Spleen (tissue), 7 donors: ENCODE measurements at regions not wholly inside any gene's neighbourhood (a gene's known extent, or its start where the extent isn't known, plus 50 kb on each side); places are given as distances from the start of the nearest gene placed in this dataset.

Experiments used
- CTCF ChIP-seq, 11 experiments: fragments of 200-600 bp in 7 of 11; fragments of 450-650 bp in 4 of 11; sonication (generic) in 4 of 11; IDR thresholded peaks in 8 of 11; conservative IDR thresholded peaks in 3 of 11; 1 replicate in 7 of 11; 2 replicates in 4 of 11; pipeline versions ENCODE4 v1.4.0 to v1.8.0; 2016 to 2021; ENCODE audit warnings: antibody characterized with exemption in 11 of 11, inconsistent platforms in 4 of 11, mild to moderate bottlenecking in 1 of 11
- POLR2A ChIP-seq, 3 donors: fragments of 450-650 bp; IDR thresholded peaks; one replicate each; pipeline ENCODE4 v1.5.1; 2017; ENCODE audit warnings: antibody characterized with exemption in 3 of 3, mild to moderate bottlenecking in 1 of 3
- donor health status: DM: no; HTN: no; CAD: no; lungs with moderate emphysema.
- donor health status: DM: no; HTN: no; CAD: no.
- donor health status: DM: no; HTN: no; CAD: no.

GRCh38 chr2:61726456-61727209 lies 127.2 kb downstream of the FAM161A start:
- TF ChIP-seq POLR2A (IDR thresholded peaks at IDR 0.05) (no peak), CTCF (IDR thresholded peaks at IDR 0.05 in 8 of 11, conservative IDR thresholded peaks at IDR 0.05 in 3 of 11) (no peak)
